GM06990 (cell line): ENCODE measurements at regions not wholly inside any gene's neighbourhood (a gene's known extent, or its start where the extent isn't known, plus 50 kb on each side); places are given as distances from the start of the nearest gene placed in this dataset.

Experiments
- DNase-seq: peaks from one replicate; pipeline ENCODE4 v3.0.0-alpha.2; 2011; ENCODE audit not compliant: insufficient read length; ENCODE audit errors: extremely low read depth
- H3K27me3 ChIP-seq: replicated peaks from 2 replicates; pipeline ENCODE4 v1.6.0; 2011; ENCODE audit warnings: low read length; ENCODE audit not compliant: control insufficient read depth, insufficient read depth
- H3K36me3 ChIP-seq: 2 replicates; pipeline ENCODE4 v1.5.1; 2011; ENCODE audit warnings: low read length; ENCODE audit not compliant: control insufficient read depth, insufficient read depth
- H3K4me3 ChIP-seq: replicated peaks from 2 replicates; pipeline ENCODE4 v1.5.1; 2011; ENCODE audit warnings: low read depth, mild to moderate bottlenecking, control low read depth, low read length
- CTCF ChIP-seq: IDR thresholded peaks from 2 replicates; pipeline ENCODE4 v1.5.1; 2011; ENCODE audit warnings: low read length, control low read depth, mild to moderate bottlenecking, inconsistent platforms; ENCODE audit not compliant: insufficient read depth, poor library complexity, severe bottlenecking

GRCh38 chr3:87626546-87626945, 350.2 kb upstream of the POU1F1 start:
- Histone ChIP-seq H3K36me3 (no peaks in the 10 kb centered on the region), H3K4me3 (no peak overlapping the region), H3K27me3 (no peaks in the 10 kb centered on the region)
- no peak for TF ChIP-seq CTCF
- DNase-seq: no peak

GRCh38 chr3:87625876-87626275, 349.5 kb upstream of the POU1F1 start:
- Histone ChIP-seq H3K36me3 (no peaks in the 10 kb centered on the region), H3K27me3 (no peaks in the 10 kb centered on the region), H3K4me3 (no peak overlapping the region)
- no peak for DNase-seq
- no peak for TF ChIP-seq CTCF

GRCh38 chr3:87624860-87625259, 348.5 kb upstream of the POU1F1 start:
- Histone ChIP-seq H3K36me3 (no peaks in the 10 kb centered on the region), H3K4me3 (no peak overlapping the region), H3K27me3 (no peaks in the 10 kb centered on the region)
- DNase-seq: no peak
- TF ChIP-seq CTCF: no peak

- TF ChIP-seq CTCF: no peak
- Histone ChIP-seq H3K27me3 (no peaks in the 10 kb centered on the region), H3K36me3 (no peaks in the 10 kb centered on the region), H3K4me3 (no peak overlapping the region)
- DNase-seq: no peak
These were observed 345.3 kb upstream of the POU1F1 start for GRCh38 chr3:87621667-87622066.

GRCh38 chr3:87615506-87615905, 339.1 kb upstream of the POU1F1 start:
- no peak for DNase-seq
- Histone ChIP-seq H3K4me3 (no peak overlapping the region), H3K27me3 (no peaks in the 10 kb centered on the region), H3K36me3 (no peaks in the 10 kb centered on the region)
- TF ChIP-seq CTCF: no peak

- H3K27me3 ChIP-seq: no peaks in the 10 kb centered on the region
- no peak for DNase-seq
- no peak for TF ChIP-seq CTCF
- no peak overlapping the region for H3K4me3 ChIP-seq
- no peaks in the 10 kb centered on the region for H3K36me3 ChIP-seq
These were observed 338.6 kb upstream of the POU1F1 start for GRCh38 chr3:87614998-87615397.
